Epidermal melanocyte (primary cell): ENCODE measurements at regions not wholly inside any gene's neighbourhood (a gene's known extent, or its start where the extent isn't known, plus 50 kb on each side); places are given as distances from the start of the nearest gene placed in this dataset.

Experiments used
- DNase-seq: peaks from one replicate; pipeline ENCODE4 v3.0.0; 2011; ENCODE audit warnings: low spot score; ENCODE audit not compliant: insufficient read length

DNA sequence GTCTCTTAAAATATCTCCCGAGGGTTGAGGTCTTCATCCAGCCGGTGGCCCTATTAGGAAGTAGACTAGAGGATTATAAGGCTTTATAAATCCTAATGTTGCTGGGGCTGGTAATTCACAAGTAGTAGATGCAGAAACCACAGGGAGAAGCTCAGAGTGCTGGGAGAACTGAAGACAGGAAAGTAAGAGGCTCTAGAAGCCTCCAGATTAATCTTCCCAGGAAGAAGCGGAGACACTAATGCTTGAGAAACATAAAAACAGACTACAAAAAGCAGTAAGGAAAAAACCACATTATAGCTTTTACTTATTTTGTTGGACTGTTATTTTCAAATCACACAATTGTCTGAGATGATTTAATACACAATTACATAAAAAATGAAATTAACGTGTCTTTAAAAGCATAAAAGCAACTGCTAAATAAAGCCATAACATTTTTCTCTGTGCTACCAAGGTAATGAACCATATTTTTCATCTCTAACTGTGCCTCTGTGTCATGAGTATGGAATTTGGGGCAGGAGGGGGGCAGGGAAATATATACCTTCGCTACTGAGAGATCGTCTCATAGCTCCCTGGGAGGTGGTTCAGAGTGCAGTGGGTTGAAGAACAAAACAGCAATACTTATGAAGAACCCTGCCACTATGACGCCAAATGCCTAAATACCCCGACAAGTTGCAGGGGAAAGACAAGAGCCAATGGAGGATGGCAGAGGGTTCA lies 806.2 kb upstream of the WWC1 start:
- no peak for DNase-seq

- DNase-seq, result no peak
Measured at GRCh38 chr5:167488371-167488770, 803.1 kb upstream of the WWC1 start.

- no peak for DNase-seq
Measured at GRCh38 chr5:167489202-167489601, 802.2 kb upstream of the WWC1 start.

DNA sequence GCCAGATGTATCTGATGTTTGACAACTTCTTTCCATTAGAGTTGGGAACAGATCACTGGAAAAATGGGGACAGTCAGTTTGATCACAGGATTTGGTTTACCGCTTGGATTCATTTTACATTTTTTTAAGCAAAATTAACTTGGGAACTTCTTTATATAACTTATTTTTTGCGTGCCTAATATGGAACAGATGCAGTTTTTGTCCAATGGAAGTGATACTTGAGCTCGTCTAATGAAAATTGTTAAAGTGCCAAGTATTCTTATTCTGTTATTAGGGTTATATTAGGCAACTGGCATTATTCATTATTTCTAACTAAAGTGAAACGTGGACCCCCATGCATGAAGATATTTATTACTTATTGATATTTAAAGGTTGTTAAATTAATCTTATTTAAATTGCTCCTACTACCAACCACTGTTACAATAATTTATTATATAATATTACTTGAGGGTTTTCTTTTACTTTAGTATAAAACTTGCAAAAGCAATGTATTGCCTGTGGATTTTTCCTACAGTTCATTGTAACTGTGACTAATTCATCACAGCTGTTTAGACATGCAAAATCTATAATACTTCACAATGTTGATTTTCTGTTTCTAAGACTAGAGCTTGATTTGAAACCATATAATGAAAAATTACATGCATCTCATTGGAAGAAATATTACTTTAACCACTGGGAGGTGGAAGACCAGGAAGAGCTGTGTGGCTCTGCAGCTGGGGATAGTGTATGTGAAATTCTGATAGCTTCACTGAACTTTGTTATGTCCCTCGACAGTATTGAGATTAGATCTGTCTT lies 787.3 kb upstream of the WWC1 start:
- no peak for DNase-seq

- DNase-seq, result no peak
Measured at GRCh38 chr5:167507463-167508233, 783.8 kb upstream of the WWC1 start.

GRCh38 chr5:167509076-167509475 lies 782.4 kb upstream of the WWC1 start:
- no peak for DNase-seq

GRCh38 chr5:167511276-167511675 lies 780.2 kb upstream of the WWC1 start:
- no peak for DNase-seq

DNA sequence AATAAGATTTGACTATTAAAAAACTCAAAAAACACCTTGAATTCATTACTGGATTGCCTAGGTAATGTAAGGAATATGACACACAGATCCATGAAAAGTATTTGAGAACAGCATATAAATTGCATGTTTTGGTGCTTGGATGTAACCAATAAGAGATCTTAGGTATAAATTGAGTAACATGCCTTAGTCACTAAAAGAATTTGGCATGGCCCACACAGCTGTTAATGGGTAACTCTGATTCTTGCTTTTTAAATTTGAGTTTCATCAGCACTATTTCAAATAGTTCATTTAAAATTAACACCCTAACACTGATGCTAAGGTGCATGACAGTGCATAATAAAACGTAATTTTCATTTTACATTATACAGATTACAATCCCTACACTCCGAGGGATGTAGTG lies 779.3 kb upstream of the WWC1 start:
- no peak for DNase-seq

GRCh38 chr5:167513381-167513780 lies 778.1 kb upstream of the WWC1 start:
- no peak for DNase-seq

DNA sequence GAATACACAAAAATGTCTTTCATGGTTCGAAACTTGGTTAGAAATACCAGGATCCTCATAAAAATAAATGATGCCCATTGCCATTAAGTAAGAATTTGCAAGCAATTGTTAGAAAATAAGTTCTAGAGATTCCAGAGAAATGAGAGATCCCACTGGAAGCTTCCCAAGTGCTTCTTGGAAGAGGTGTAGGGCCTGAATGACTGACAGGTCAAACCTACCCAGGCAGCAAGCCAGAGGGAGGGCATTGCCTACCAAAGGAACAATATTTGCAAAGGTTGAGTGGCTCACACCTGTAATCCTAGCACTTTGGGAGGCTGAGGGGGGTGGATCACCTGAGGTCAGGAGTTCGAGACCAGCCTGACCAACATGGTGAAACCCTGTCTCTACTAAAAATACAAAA lies 777.0 kb upstream of the WWC1 start:
- no peak for DNase-seq

- no peak for DNase-seq
Measured at GRCh38 chr5:167525004-167525403, 766.4 kb upstream of the WWC1 start.

- no peak for DNase-seq
Measured at GRCh38 chr5:167528651-167529050, 762.8 kb upstream of the WWC1 start.

GRCh38 chr5:167530548-167530947 lies 760.9 kb upstream of the WWC1 start:
- no peak for DNase-seq

DNA sequence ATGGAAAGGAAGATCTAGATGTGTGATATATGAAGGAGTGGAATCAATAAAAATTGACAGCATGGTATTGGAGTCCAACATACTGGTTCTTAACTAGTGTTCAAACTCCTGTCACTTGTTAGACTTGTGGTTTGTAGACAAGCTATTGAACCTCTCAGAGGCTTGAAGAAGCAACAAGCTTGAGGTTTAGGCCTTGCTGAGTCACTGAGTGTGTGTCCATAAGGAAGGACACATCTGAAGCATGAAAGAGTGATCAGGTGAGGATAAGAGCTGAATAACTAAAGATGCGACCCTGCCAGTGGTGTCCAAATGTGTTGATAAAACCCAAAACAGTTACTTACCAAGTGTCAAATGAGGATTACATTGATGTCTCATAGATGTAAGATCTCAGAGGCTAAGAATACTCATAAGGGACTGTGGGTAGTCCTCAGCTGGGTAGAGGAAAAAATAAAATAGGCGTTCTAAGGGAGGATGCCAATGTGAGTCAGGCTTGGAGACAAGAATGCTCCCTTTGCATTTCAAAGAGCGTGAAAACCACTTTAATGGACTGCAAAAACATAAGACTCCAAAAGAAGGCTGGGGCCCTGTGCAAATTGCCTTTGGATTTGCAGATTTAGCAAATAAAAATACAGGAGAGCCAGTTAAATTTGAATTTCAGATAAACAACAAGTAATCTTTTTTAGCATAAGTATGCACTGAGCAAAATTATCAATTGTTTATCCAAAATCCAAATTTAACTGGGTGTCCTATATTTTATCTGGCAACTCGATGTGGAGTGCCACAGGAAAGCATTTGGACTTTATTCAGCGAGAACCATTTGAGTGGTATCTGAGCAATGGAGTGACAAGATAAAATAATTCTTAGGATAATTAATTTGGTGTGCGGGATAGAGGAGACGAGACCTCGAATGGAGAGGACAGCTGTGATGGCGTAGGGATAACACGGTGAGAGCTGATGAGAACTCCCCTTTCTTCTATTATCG lies 757.3 kb upstream of the WWC1 start:
- DNase-seq, result no peak

DNA sequence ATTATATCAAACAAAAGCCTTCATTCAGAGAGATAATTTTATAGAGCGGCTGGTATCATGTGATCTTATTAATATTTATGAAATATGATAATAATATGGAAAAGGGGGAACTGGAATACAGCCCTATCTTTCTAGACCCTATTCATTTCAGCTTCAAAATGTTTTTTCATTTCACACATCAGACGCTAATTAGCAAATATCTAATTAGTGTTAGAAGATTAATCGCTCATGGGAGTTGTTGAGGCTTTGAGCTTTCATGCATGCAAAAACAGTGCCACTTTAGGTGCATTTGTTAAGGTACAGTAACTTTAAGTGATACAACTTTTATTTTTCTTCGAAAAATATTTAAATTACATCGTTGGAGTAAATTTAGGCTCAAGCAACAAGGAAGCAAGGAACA lies 751.7 kb upstream of the WWC1 start:
- DNase-seq, result no peak

- no peak for DNase-seq
Measured at GRCh38 chr5:167546270-167546669, 745.2 kb upstream of the WWC1 start.

- no peak for DNase-seq
Measured at GRCh38 chr5:167552356-167552755, 739.1 kb upstream of the WWC1 start.

- no peak for DNase-seq
Measured at GRCh38 chr5:167553511-167553910, 737.9 kb upstream of the WWC1 start.

DNA sequence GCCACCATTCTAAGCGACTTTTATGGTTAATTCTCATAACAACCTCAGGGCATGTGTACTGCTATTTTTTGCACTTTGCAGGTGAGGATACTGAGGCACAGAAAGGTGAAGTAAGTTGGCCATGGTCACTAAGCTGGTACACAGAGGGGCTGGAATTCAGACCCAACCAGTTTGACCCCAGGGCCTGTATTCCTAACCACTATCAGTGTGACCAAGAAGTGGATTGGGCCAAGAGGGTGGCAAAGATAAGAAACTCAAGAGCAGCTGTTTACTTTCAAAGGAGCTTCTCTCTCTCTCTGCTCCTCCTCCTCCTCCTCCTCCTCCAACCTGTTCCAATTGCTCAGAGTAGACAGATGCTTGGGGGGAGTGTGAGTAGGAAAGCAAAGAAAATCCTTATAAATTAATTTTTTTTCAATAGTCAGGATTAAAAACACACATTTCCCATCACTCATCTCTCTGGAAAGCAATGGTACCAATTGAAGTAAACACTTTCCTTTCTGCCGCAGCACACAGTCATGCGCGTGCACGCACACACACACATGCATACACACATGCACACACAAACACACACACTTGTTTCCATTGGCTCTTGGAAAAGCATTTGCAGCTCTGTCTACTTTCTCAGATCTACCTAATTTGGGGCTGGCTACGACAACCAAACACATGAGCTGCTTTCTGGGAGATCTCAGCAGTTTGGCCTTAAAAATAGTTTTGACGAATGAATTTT lies 736.7 kb upstream of the WWC1 start:
- DNase-seq, result no peak

DNA sequence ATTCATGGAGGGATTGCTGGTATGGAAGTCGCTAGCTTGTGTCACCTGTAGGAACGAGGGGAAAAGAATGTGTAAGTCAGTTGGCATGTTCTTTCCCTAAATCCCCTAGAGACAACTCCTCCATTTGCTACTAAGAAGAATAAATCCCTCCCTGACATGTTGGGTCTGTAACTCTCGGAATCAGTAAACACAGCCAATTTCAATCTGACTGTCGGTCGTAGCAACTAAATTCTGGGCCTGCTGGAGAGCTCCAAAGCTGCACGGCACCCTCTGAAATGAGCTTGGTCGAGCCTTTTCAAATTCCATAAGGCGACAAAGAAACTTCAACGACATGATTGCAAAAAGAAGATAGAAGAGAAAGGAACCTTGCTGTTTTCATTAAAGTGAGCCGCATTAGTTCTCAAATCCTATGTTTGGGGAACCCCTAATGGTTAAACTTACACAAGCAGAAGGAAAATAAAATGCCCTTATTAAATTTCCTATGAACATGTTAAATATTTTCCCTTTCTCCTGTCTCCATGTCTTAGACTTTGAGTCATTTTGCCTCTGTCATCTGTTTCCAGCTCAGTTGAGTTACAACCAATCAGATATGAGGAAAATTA lies 735.8 kb upstream of the WWC1 start:
- no peak for DNase-seq
